Neural cell (in vitro differentiated cells): ENCODE measurements at regions not wholly inside any gene's neighbourhood (a gene's known extent, or its start where the extent isn't known, plus 50 kb on each side); places are given as distances from the start of the nearest gene placed in this dataset.

Experiments
- CTCF ChIP-seq: fragments of 450-650 bp; IDR thresholded peaks from 2 replicates; pipeline ENCODE4 v1.5.1; 2014; ENCODE audit warnings: antibody characterized with exemption, mild to moderate bottlenecking, moderate library complexity; ENCODE audit not compliant: poor library complexity, severe bottlenecking
- EZH2 ChIP-seq: fragments of 200-600, 300-800 bp; shearing (Covaris generic), sonication (generic); IDR thresholded peaks from 2 replicates; pipeline ENCODE4 v1.6.1; 2014; ENCODE audit warnings: antibody characterized with exemption, low read length, borderline replicate concordance, mild to moderate bottlenecking; ENCODE audit not compliant: insufficient read depth, poor library complexity, severe bottlenecking
- RAD21 ChIP-seq: fragments of 450-650 bp; conservative IDR thresholded peaks from 2 replicates; pipeline ENCODE4 v1.6.1; 2014; ENCODE audit warnings: antibody characterized with exemption, mild to moderate bottlenecking, moderate library complexity
- SMC3 ChIP-seq: fragments of 450-650 bp; conservative IDR thresholded peaks from 2 replicates; pipeline ENCODE4 v1.6.1; 2014; ENCODE audit warnings: antibody characterized with exemption, mild to moderate bottlenecking, moderate library complexity; ENCODE audit not compliant: poor library complexity

- TF ChIP-seq EZH2 (no peak), SMC3 (no peak), CTCF (no peak), RAD21 (no peak)
Observed at GRCh38 chr14:36048667-36049066, 127.9 kb downstream of the PTCSC3 start.
